ENCODE measurements at regions not wholly inside any gene's neighbourhood (a gene's known extent, or its start where the extent isn't known, plus 50 kb on each side); places are given as distances from the start of the nearest gene placed in this dataset.

GRCh38 chr1:242836423-242836822 is 311.9 kb upstream of the PLD5 start:
- H2AFZ ChIP-seq (ENCODE audit: control insufficient read depth, low read length), result no peak overlapping the region
- H3K36me3 ChIP-seq (ENCODE audit: control insufficient read depth in 2 of 2, extremely low read depth in 1 of 2, insufficient read depth in 2 of 2, low read length in 2 of 2), result no peaks in the 10 kb centered on the region
- no peaks in the 10 kb centered on the region for H3K27me3 ChIP-seq (ENCODE audit: control insufficient read depth, extremely low read depth, insufficient read depth, low read length)
- DNase-seq (ENCODE audit: low read depth, low spot score) (no peak), FAIRE-seq (no peak)
- H3K27ac ChIP-seq (ENCODE audit: control insufficient read depth, insufficient read depth, low read length), result no peak overlapping the region
- H3K4me1 ChIP-seq (ENCODE audit: control insufficient read depth, extremely low read depth, insufficient read depth, low read length), result no peaks in the 10 kb centered on the region
- no peaks in the 10 kb centered on the region for H4K20me1 ChIP-seq (ENCODE audit: control insufficient read depth, extremely low read depth, insufficient read depth, low read length)
- H3K9me3 ChIP-seq (ENCODE audit: control insufficient read depth, low read depth, low read length), result no peaks in the 10 kb centered on the region
- dilution Hi-C loops (cut with MboI; ENCODE audit: extremely low pct_ligation_motif_present, low sequenced_read_pairs), result no loop called here
- TF ChIP-seq CTCF (optimal IDR thresholded peaks at IDR 0.05 in 1 of 3, IDR thresholded peaks at IDR 0.05 in 1 of 3, conservative IDR thresholded peaks at IDR 0.05 in 1 of 3; ENCODE audit: extremely low read depth in 1 of 3, insufficient read depth in 2 of 3, low read length in 3 of 3) (no peak), EZH2 (IDR thresholded peaks at IDR 0.05; ENCODE audit: low read length) (no peak)
- no peak overlapping the region for H3K4me3 ChIP-seq (ENCODE audit: control insufficient read depth in 2 of 3, extremely low read depth in 1 of 3, insufficient read depth in 2 of 3, low read depth in 1 of 3, low read length in 3 of 3)
- no peaks in the 10 kb centered on the region for H3K9me1 ChIP-seq (ENCODE audit: control insufficient read depth, extremely low read depth, insufficient read depth, low read length)
- no peaks in the 10 kb centered on the region for H3K79me2 ChIP-seq (ENCODE audit: control insufficient read depth, insufficient read depth, low read length)
- no peak overlapping the region for H3K9ac ChIP-seq (ENCODE audit: control insufficient read depth, extremely low read depth, insufficient read depth, low read length)
- no peak overlapping the region for H3K4me2 ChIP-seq (ENCODE audit: control insufficient read depth, extremely low read depth, insufficient read depth, low read depth, low read length)

- no peak for DNase-seq (ENCODE audit: low read depth, low spot score)
- TF ChIP-seq CTCF (optimal IDR thresholded peaks at IDR 0.05 in 1 of 3, IDR thresholded peaks at IDR 0.05 in 1 of 3, conservative IDR thresholded peaks at IDR 0.05 in 1 of 3; ENCODE audit: extremely low read depth in 1 of 3, insufficient read depth in 2 of 3, low read length in 3 of 3), result no peak
- Histone ChIP-seq H3K79me2 (ENCODE audit: control insufficient read depth, insufficient read depth, low read length) (no peaks in the 10 kb centered on the region), H3K4me2 (ENCODE audit: control insufficient read depth, extremely low read depth, insufficient read depth, low read depth, low read length) (no peak overlapping the region), H2AFZ (ENCODE audit: control insufficient read depth, low read length) (no peak overlapping the region), H4K20me1 (ENCODE audit: control insufficient read depth, extremely low read depth, insufficient read depth, low read length) (no peaks in the 10 kb centered on the region), H3K4me1 (ENCODE audit: control insufficient read depth, extremely low read depth, insufficient read depth, low read length) (no peaks in the 10 kb centered on the region), H3K36me3 (ENCODE audit: control insufficient read depth in 2 of 2, extremely low read depth in 1 of 2, insufficient read depth in 2 of 2, low read length in 2 of 2) (no peaks in the 10 kb centered on the region), H3K4me3 (ENCODE audit: control insufficient read depth in 2 of 3, extremely low read depth in 1 of 3, insufficient read depth in 2 of 3, low read depth in 1 of 3, low read length in 3 of 3) (no peak overlapping the region), H3K27me3 (ENCODE audit: control insufficient read depth, extremely low read depth, insufficient read depth, low read length) (no peaks in the 10 kb centered on the region), H3K9me1 (ENCODE audit: control insufficient read depth, extremely low read depth, insufficient read depth, low read length) (no peaks in the 10 kb centered on the region), H3K9ac (ENCODE audit: control insufficient read depth, extremely low read depth, insufficient read depth, low read length) (no peak overlapping the region), H3K9me3 (ENCODE audit: control insufficient read depth, low read depth, low read length) (no peaks in the 10 kb centered on the region), H3K27ac (ENCODE audit: control insufficient read depth, insufficient read depth, low read length) (no peak overlapping the region)
- dilution Hi-C loops (cut with MboI; ENCODE audit: extremely low pct_ligation_motif_present, low sequenced_read_pairs), result no loop called here
- FAIRE-seq, result no peak
These were observed 304.3 kb upstream of the PLD5 start for GRCh38 chr1:242828828-242829227.

Data from keratinocyte (primary cell).